Kidney epithelial cell (primary cell): ENCODE measurements at regions not wholly inside any gene's neighbourhood (a gene's known extent, or its start where the extent isn't known, plus 50 kb on each side); places are given as distances from the start of the nearest gene placed in this dataset.

Experiments used
- DNase-seq: peaks from one replicate; pipeline ENCODE4 v3.0.0-alpha.2; 2010; ENCODE audit warnings: low read depth
- H3K27me3 ChIP-seq: 2 replicates; pipeline ENCODE4 v1.6.0; 2011; ENCODE audit warnings: low read length; ENCODE audit not compliant: control insufficient read depth, insufficient read depth
- H3K36me3 ChIP-seq: 2 replicates; pipeline ENCODE4 v1.5.1; 2011; ENCODE audit warnings: low read length; ENCODE audit not compliant: control insufficient read depth, insufficient read depth
- H3K4me3 ChIP-seq: 2 replicates; pipeline ENCODE4 v1.5.1; 2011; ENCODE audit warnings: low read depth, mild to moderate bottlenecking, control low read depth, low read length
- CTCF ChIP-seq: IDR thresholded peaks from 2 replicates; pipeline ENCODE4 v1.5.1; 2011; ENCODE audit warnings: mild to moderate bottlenecking, moderate library complexity, low read length, control low read depth, inconsistent platforms; ENCODE audit not compliant: insufficient read depth, poor library complexity, severe bottlenecking

- no peaks in the 10 kb centered on the region for H3K36me3 ChIP-seq
Measured at GRCh38 chr12:83468988-83469908, 782.5 kb downstream of the TMTC2 start.

GRCh38 chr12:83465632-83466031, 778.9 kb downstream of the TMTC2 start:
- no peak for TF ChIP-seq CTCF
- no peak for DNase-seq
- Histone ChIP-seq H3K36me3 (no peaks in the 10 kb centered on the region), H3K27me3 (no peaks in the 10 kb centered on the region), H3K4me3 (no peak overlapping the region)

More at GRCh38 chr12:83468988-83469908, 782.5 kb downstream of the TMTC2 start:
- TF ChIP-seq CTCF: no peak
- Histone ChIP-seq H3K4me3 (no peak overlapping the region), H3K27me3 (no peaks in the 10 kb centered on the region)
- no peak for DNase-seq

GRCh38 chr12:83462419-83462818, 775.7 kb downstream of the TMTC2 start:
- Histone ChIP-seq H3K36me3 (no peaks in the 10 kb centered on the region), H3K27me3 (no peaks in the 10 kb centered on the region), H3K4me3 (no peak overlapping the region)
- TF ChIP-seq CTCF: no peak
- DNase-seq: no peak

- Histone ChIP-seq H3K27me3 (no peaks in the 10 kb centered on the region), H3K4me3 (no peak overlapping the region), H3K36me3 (no peaks in the 10 kb centered on the region)
- no peak for DNase-seq
- no peak for TF ChIP-seq CTCF
Measured at GRCh38 chr12:83461336-83461935, 774.7 kb downstream of the TMTC2 start.

GRCh38 chr12:83451189-83451588, 764.5 kb downstream of the TMTC2 start:
- Histone ChIP-seq H3K4me3 (no peak overlapping the region), H3K36me3 (no peaks in the 10 kb centered on the region), H3K27me3 (no peaks in the 10 kb centered on the region)
- DNase-seq: no peak
- TF ChIP-seq CTCF: no peak
